PC-9 (cell line): ENCODE measurements at regions not wholly inside any gene's neighbourhood (a gene's known extent, or its start where the extent isn't known, plus 50 kb on each side); places are given as distances from the start of the nearest gene placed in this dataset.

Experiments used
- BruUV-seq: library from RNA; stranded (reverse); fragments of 400-500 nt; replicated peaks from 2 replicates; lab custom pipeline; 2021; lab: Mats Ljungman, UMichigan
- CTCF ChIA-PET: fragments of 300-600 bp; sonication (Branson Sonifier 250); formaldehyde crosslinking; loops from one replicate; lab custom pipeline; 2022; ENCODE audit warnings: antibody characterized with exemption; lab: Charles Lee
- POLR2A ChIA-PET: fragments of 300-600 bp; sonication (Branson Sonifier 250); formaldehyde crosslinking; loops from one replicate; lab custom pipeline; 2022; ENCODE audit warnings: antibody characterized with exemption; ENCODE audit not compliant: unreplicated experiment; lab: Charles Lee
- DNase-seq, 2 experiments: peaks; one replicate each; pipeline versions ENCODE4 v3.0.0 to v3.0.0-alpha.2; 2015 to 2022; ENCODE audit warnings: mixed read lengths in 1 of 2
- H2AFZ ChIP-seq: fragments of 200-600 bp; sonication (generic); 2 replicates; pipeline ENCODE4 v1.8.1; 2017; ENCODE audit warnings: antibody characterized with exemption
- H3F3A ChIP-seq: fragments of 200-600 bp; sonication (generic); 2 replicates; pipeline ENCODE4 v1.8.1; 2017; ENCODE audit warnings: antibody characterized with exemption, mild to moderate bottlenecking, low read depth; ENCODE audit not compliant: insufficient read depth
- H3K27ac ChIP-seq: fragments of 200-600 bp; sonication (generic); 2 replicates; pipeline ENCODE4 v1.6.1; 2016; ENCODE audit warnings: mixed run types
- H3K27me3 ChIP-seq: fragments of 200-600 bp; sonication (generic); 2 replicates; pipeline ENCODE4 v1.6.1; 2016; ENCODE audit warnings: low read depth, mixed run types; ENCODE audit not compliant: insufficient read depth
- H3K36me3 ChIP-seq: fragments of 200-600 bp; sonication (generic); 2 replicates; pipeline ENCODE4 v1.6.1; 2016; ENCODE audit warnings: low read depth, mixed run types
- H3K4me1 ChIP-seq: fragments of 200-600 bp; sonication (generic); replicated peaks from 2 replicates; pipeline ENCODE4 v1.6.1; 2016; ENCODE audit warnings: mixed run types; ENCODE audit not compliant: insufficient read depth
- H3K4me2 ChIP-seq: fragments of 200-600 bp; sonication (generic); 2 replicates; pipeline ENCODE4 v1.6.1; 2017; ENCODE audit warnings: mixed run types
- H3K4me3 ChIP-seq: fragments of 200-600 bp; sonication (generic); 2 replicates; pipeline ENCODE4 v1.6.1; 2016; ENCODE audit warnings: mixed run types
- H3K79me2 ChIP-seq: fragments of 200-600 bp; sonication (generic); 2 replicates; pipeline ENCODE4 v1.6.1; 2017; ENCODE audit warnings: low read depth, mixed run types
- H3K9me2 ChIP-seq: fragments of 200-600 bp; sonication (generic); 2 replicates; pipeline ENCODE4 v1.8.1; 2017; ENCODE audit warnings: mild to moderate bottlenecking; ENCODE audit not compliant: insufficient read depth
- H3K9me3 ChIP-seq: fragments of 200-600 bp; sonication (generic); 2 replicates; pipeline ENCODE4 v1.8.1; 2016; ENCODE audit warnings: low read depth; ENCODE audit not compliant: insufficient read depth
- H4K20me1 ChIP-seq: fragments of 200-600 bp; sonication (generic); 2 replicates; pipeline ENCODE4 v1.8.1; 2017; ENCODE audit not compliant: insufficient read depth
- CTCF ChIP-seq: fragments of 200-600 bp; sonication (generic); conservative IDR thresholded peaks from 2 replicates; pipeline ENCODE4 v1.6.1; 2017; ENCODE audit warnings: mixed run types, antibody characterized with exemption, mild to moderate bottlenecking, moderate library complexity
- EZH2 ChIP-seq: fragments of 200-600 bp; sonication (generic); IDR thresholded peaks from 2 replicates; pipeline ENCODE4 v1.8.0; 2017; ENCODE audit warnings: antibody characterized with exemption, low read depth
- intact Hi-C: fragments of 100-400 bp; cut with micrococcal nuclease; formaldehyde crosslinking; loops from one replicate; pipeline ENCODE4 v1.10.0; 2022; ENCODE audit not compliant: unreplicated experiment

DNA sequence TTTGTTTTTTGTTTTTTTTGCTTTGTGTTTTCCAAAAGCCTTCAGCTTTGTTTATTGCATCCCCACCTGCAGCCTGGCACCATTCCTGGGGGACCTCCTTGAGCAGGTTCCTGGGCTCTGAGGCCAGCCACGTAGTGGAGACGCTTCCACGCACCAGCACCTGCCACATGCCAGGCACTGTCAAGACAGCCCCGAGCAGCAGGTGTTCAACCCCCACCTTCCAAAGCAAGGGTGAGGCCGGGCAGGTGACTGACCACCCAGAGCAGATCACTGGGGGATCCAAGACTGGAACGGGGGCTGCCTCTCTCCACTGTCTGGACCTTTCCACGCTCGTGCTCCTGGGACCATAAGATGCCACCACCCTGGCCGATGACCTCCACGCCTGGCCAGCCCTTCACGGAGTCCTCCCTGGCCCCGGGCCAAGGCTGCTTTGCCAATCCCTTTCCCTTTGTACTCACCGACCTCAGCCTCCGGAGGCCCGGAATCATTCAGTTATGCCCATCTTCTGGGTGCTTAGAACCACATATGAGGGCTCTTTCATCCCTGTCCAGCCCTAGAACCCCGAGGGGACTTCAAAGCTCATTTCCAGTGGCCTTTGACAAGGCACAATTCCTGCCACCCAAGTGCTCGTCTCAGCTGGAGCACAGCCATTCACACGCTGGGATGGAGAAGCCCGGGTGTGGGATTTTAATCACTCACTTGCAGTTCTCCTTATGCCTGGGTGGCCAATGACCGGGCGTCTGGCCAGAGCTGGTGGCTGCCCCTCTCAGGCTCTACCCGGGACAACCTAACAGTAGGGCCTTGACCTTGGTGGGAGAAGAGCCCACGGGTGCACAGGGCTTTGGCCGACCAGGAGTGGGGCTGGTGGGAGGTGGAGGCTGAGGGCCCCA is 330.8 kb downstream of the NPHP4 start:
- H3K9me2 ChIP-seq = no peaks in the 10 kb centered on the region
- 0 out of 2 replicates have a peak, but pooled peaks cover 3% of the 10 kb centered on the region for H3K27me3 ChIP-seq
- TF ChIP-seq EZH2 (no peak), CTCF (no peak)
- no peaks in the 10 kb centered on the region for H3K9me3 ChIP-seq
- no peak overlapping the region for H3K4me2 ChIP-seq
- H3K79me2 ChIP-seq = no peaks in the 10 kb centered on the region
- no TSS peak for BruUV-seq
- no peaks in the 10 kb centered on the region for H3F3A ChIP-seq
- H3K27ac ChIP-seq = no peak overlapping the region
- H2AFZ ChIP-seq = no peak overlapping the region
- no peaks in the 10 kb centered on the region for H3K36me3 ChIP-seq
- POLR2A ChIA-PET = no interaction called here
- intact Hi-C loops = no loop called here
- H4K20me1 ChIP-seq = no peaks in the 10 kb centered on the region
- no peaks in the 10 kb centered on the region for H3K4me1 ChIP-seq
- DNase-seq = no peak
- H3K4me3 ChIP-seq = no peak overlapping the region
- CTCF ChIA-PET = no interaction called here

GRCh38 chr1:5660141-5660935 is 331.9 kb downstream of the NPHP4 start:
- TF ChIP-seq CTCF = no peak
- TF ChIP-seq EZH2 = no peak
- H3K9me2 ChIP-seq = no peaks in the 10 kb centered on the region
- 0 out of 2 replicates have a peak, but pooled peaks cover 3% of the 10 kb centered on the region for H3K27me3 ChIP-seq
- H3K27ac ChIP-seq = no peak overlapping the region
- H3K36me3 ChIP-seq = no peaks in the 10 kb centered on the region
- POLR2A ChIA-PET = no interaction called here
- no peaks in the 10 kb centered on the region for H3F3A ChIP-seq
- H3K79me2 ChIP-seq = no peaks in the 10 kb centered on the region
- H3K4me3 ChIP-seq = no peak overlapping the region
- peak in 1 of 2 experiments; percentile 39 for DNase-seq
- no peaks in the 10 kb centered on the region for H3K4me1 ChIP-seq
- no TSS peak for BruUV-seq
- CTCF ChIA-PET = no interaction called here
- no peaks in the 10 kb centered on the region for H4K20me1 ChIP-seq
- H3K9me3 ChIP-seq = no peaks in the 10 kb centered on the region
- H3K4me2 ChIP-seq = no peak overlapping the region
- intact Hi-C loops = no loop called here
- H2AFZ ChIP-seq = no peak overlapping the region

DNA sequence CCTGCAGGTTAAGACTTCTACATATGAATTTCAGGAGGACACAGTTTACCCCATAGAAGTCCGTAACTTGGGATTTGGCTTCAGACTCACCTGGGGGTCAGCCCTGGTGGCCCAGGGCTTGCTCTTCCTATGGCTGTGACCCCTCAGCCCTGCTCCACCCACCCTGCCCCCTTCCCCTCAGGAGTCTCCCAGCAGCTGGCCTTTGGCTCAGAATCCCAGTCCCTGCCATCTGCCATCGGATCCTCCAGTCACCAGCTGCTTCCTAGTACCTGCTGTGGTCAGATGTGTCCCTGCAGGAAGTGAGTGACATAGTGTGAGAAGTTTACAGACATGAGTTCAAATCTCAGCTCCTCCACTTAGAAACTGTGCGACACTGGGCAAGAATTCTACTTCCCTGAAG is 332.6 kb downstream of the NPHP4 start:
- no peak for DNase-seq
- no peak overlapping the region for H3K4me2 ChIP-seq
- no TSS peak for BruUV-seq
- no peaks in the 10 kb centered on the region for H3K9me3 ChIP-seq
- H3K4me3 ChIP-seq = no peak overlapping the region
- CTCF ChIA-PET = no interaction called here
- H3K27me3 ChIP-seq = 0 out of 2 replicates have a peak, but pooled peaks cover 3% of the 10 kb centered on the region
- no peaks in the 10 kb centered on the region for H3K79me2 ChIP-seq
- no peaks in the 10 kb centered on the region for H3K4me1 ChIP-seq
- H3K27ac ChIP-seq = no peak overlapping the region
- H2AFZ ChIP-seq = no peak overlapping the region
- intact Hi-C loops = no loop called here
- H3K36me3 ChIP-seq = no peaks in the 10 kb centered on the region
- TF ChIP-seq CTCF (no peak), EZH2 (no peak)
- no peaks in the 10 kb centered on the region for H3K9me2 ChIP-seq
- no peaks in the 10 kb centered on the region for H4K20me1 ChIP-seq
- no peaks in the 10 kb centered on the region for H3F3A ChIP-seq
- POLR2A ChIA-PET = no interaction called here
